GM12878 (cell line): ENCODE measurements at regions not wholly inside any gene's neighbourhood (a gene's known extent, or its start where the extent isn't known, plus 50 kb on each side); places are given as distances from the start of the nearest gene placed in this dataset.

Experiments used
- CBFB ChIP-seq: IDR thresholded peaks from 2 replicates; pipeline ENCODE4 v1.6.1; 2016; ENCODE audit warnings: antibody characterized with exemption, low read depth
- CBX3 ChIP-seq: fragments of 200-600 bp; sonication (generic); IDR thresholded peaks from 2 replicates; pipeline ENCODE4 v1.6.1; 2016; ENCODE audit warnings: low read depth, borderline replicate concordance
- CBX5 ChIP-seq: sonication (generic); IDR thresholded peaks from 2 replicates; pipeline ENCODE4 v1.6.1; 2016; ENCODE audit warnings: low read depth, moderate library complexity, mild to moderate bottlenecking, inconsistent platforms
- CHD2 ChIP-seq: IDR thresholded peaks from 2 replicates; pipeline ENCODE4 v1.6.1; 2011; ENCODE audit warnings: low read depth, low read length, improper control_type of control experiment, borderline replicate concordance
- EP300 ChIP-seq, 2 experiments: fragments of 150-350 bp in 1 of 2; IDR thresholded peaks; 2 replicates each; pipeline ENCODE4 v1.6.1; 2011 to 2012; ENCODE audit warnings: low read depth in 2 of 2, low read length in 2 of 2, borderline replicate concordance in 1 of 2, improper control_type of control experiment in 1 of 2, inconsistent platforms in 1 of 2; ENCODE audit not compliant: control insufficient read depth in 1 of 2
- ETV6 ChIP-seq, 2 experiments: fragments of 450-650 bp in 1 of 2; IDR thresholded peaks in 1 of 2; conservative IDR thresholded peaks in 1 of 2; 2 replicates each; pipeline ENCODE4 v1.6.1; 2014; ENCODE audit warnings: antibody characterized with exemption in 1 of 2, borderline replicate concordance in 1 of 2, low read depth in 1 of 2, mild to moderate bottlenecking in 1 of 2, moderate library complexity in 1 of 2
- EZH2 ChIP-seq: IDR thresholded peaks from 2 replicates; pipeline ENCODE4 v1.6.1; 2012; ENCODE audit warnings: low read depth, mild to moderate bottlenecking, control low read depth, inconsistent platforms, low read length, borderline replicate concordance; ENCODE audit not compliant: control insufficient read depth
- HDAC2 ChIP-seq: fragments of 200-600 bp; sonication (generic); IDR thresholded peaks from 2 replicates; pipeline ENCODE4 v1.6.1; 2017
- MXI1 ChIP-seq: fragments of 150-350 bp; IDR thresholded peaks from 2 replicates; pipeline ENCODE4 v1.6.1; 2011; ENCODE audit warnings: low read depth, mild to moderate bottlenecking, inconsistent platforms, low read length, improper control_type of control experiment
- MYB ChIP-seq: fragments of 150-350 bp; IDR thresholded peaks from 2 replicates; pipeline ENCODE4 v1.6.1; 2014; ENCODE audit warnings: mild to moderate bottlenecking, low read depth, low read length, borderline replicate concordance
- RAD21 ChIP-seq: IDR thresholded peaks from 2 replicates; pipeline ENCODE4 v1.6.1; 2011; ENCODE audit warnings: mild to moderate bottlenecking, low read depth, low read length, moderate library complexity; ENCODE audit not compliant: insufficient read depth
- RCOR1 ChIP-seq: conservative IDR thresholded peaks from 2 replicates; pipeline ENCODE4 v1.6.1; 2012; ENCODE audit warnings: low read depth, low read length, improper control_type of control experiment
- TF ChIP-seq, protein P1 (sequence below), 3 experiments: IDR thresholded peaks in 2 of 3; conservative IDR thresholded peaks in 1 of 3; 2 replicates each; pipeline ENCODE4 v1.5.1; 2011; ENCODE audit warnings: low read depth in 3 of 3, low read length in 3 of 3, mild to moderate bottlenecking in 3 of 3, control low read depth in 2 of 3, moderate library complexity in 2 of 3, inconsistent platforms in 1 of 3, mixed read lengths in 1 of 3; ENCODE audit not compliant: control insufficient read depth in 2 of 3, insufficient read depth in 1 of 3; ENCODE audit errors: extremely low read depth in 1 of 3
- TF ChIP-seq, protein P2 (sequence below): IDR thresholded peaks from 2 replicates; pipeline ENCODE4 v1.6.1; 2011; ENCODE audit warnings: low read depth, mild to moderate bottlenecking, low read length, moderate library complexity, borderline replicate concordance; ENCODE audit errors: extremely low read depth

DNA sequence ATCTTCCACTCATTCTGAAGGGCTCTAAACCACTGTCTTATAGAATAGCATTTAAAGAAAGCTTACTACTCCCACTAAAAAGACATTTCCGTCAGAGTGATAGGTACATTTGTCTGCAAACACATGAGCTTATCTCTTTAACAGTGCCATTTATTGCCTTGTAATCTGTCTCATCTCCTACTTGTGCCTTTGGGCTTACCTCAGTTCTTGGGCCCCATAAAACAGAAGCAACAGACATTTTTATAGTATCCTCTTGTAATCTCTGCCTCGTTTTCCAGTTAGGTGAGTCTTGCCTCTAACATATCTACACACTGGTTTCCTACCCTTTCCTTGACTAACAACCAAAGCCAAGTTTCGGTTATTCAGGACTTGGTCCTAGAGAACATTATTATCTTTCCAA lies 681.4 kb upstream of the KIF2B start:
- no peak for TF ChIP-seq MYB
- no peak for TF ChIP-seq HDAC2
- TF ChIP-seq EP300 (IDR thresholded peaks at IDR 0.05; ENCODE audit: borderline replicate concordance in 1 of 2, control insufficient read depth in 1 of 2, low read depth in 2 of 2, low read length in 2 of 2): no peak
- no peak for TF ChIP-seq MXI1
- no peak for TF ChIP-seq EZH2
- TF ChIP-seq ETV6 (conservative IDR thresholded peaks at IDR 0.05 in 1 of 2, IDR thresholded peaks at IDR 0.05 in 1 of 2; ENCODE audit: borderline replicate concordance in 1 of 2, low read depth in 1 of 2): no peak
- no peak for TF ChIP-seq CBX5
- TF ChIP-seq, protein P1, sequence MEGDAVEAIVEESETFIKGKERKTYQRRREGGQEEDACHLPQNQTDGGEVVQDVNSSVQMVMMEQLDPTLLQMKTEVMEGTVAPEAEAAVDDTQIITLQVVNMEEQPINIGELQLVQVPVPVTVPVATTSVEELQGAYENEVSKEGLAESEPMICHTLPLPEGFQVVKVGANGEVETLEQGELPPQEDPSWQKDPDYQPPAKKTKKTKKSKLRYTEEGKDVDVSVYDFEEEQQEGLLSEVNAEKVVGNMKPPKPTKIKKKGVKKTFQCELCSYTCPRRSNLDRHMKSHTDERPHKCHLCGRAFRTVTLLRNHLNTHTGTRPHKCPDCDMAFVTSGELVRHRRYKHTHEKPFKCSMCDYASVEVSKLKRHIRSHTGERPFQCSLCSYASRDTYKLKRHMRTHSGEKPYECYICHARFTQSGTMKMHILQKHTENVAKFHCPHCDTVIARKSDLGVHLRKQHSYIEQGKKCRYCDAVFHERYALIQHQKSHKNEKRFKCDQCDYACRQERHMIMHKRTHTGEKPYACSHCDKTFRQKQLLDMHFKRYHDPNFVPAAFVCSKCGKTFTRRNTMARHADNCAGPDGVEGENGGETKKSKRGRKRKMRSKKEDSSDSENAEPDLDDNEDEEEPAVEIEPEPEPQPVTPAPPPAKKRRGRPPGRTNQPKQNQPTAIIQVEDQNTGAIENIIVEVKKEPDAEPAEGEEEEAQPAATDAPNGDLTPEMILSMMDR (IDR thresholded peaks at IDR 0.05 in 2 of 3, conservative IDR thresholded peaks at IDR 0.05 in 1 of 3; ENCODE audit: control insufficient read depth in 2 of 3, extremely low read depth in 1 of 3, insufficient read depth in 1 of 3, low read depth in 3 of 3, low read length in 3 of 3): no peak
- TF ChIP-seq CBX3: no peak
- TF ChIP-seq, protein P2, sequence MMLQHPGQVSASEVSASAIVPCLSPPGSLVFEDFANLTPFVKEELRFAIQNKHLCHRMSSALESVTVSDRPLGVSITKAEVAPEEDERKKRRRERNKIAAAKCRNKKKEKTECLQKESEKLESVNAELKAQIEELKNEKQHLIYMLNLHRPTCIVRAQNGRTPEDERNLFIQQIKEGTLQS: no peak
- no peak for TF ChIP-seq RAD21
- no peak for TF ChIP-seq CHD2
- no peak for TF ChIP-seq RCOR1
- no peak for TF ChIP-seq CBFB
